HEK293 (cell line): ENCODE measurements at regions not wholly inside any gene's neighbourhood (a gene's known extent, or its start where the extent isn't known, plus 50 kb on each side); places are given as distances from the start of the nearest gene placed in this dataset.

ENCODE experiments used
- CTCF ChIP-seq: fragments of 450-650 bp; formaldehyde crosslinking; IDR thresholded peaks from 2 replicates; pipeline ENCODE4 v1.5.1; 2016; ENCODE audit warnings: missing biosample characterization, missing genetic modification characterization
- REST ChIP-seq: fragments of 450-650 bp; formaldehyde crosslinking; IDR thresholded peaks from 2 replicates; pipeline ENCODE4 v1.5.1; 2016; ENCODE audit warnings: missing biosample characterization, missing genetic modification characterization
- SCRT1 ChIP-seq: fragments of 450-650 bp; formaldehyde crosslinking; IDR thresholded peaks from 2 replicates; pipeline ENCODE4 v1.5.1; 2016; ENCODE audit warnings: missing biosample characterization, missing genetic modification characterization, borderline replicate concordance
- SP2 ChIP-seq: fragments of 450-650 bp; formaldehyde crosslinking; IDR thresholded peaks from 2 replicates; pipeline ENCODE4 v1.5.1; 2016; ENCODE audit warnings: missing biosample characterization, missing genetic modification characterization
- ZBTB44 ChIP-seq: fragments of 450-650 bp; IDR thresholded peaks from 2 replicates; pipeline ENCODE4 v1.5.1; 2018; ENCODE audit warnings: missing biosample characterization, mild to moderate bottlenecking, missing genetic modification characterization
- ZBTB7A ChIP-seq: fragments of 450-650 bp; formaldehyde crosslinking; IDR thresholded peaks from 2 replicates; pipeline ENCODE4 v1.5.1; 2016; ENCODE audit warnings: low read depth, missing biosample characterization, missing genetic modification characterization
- ZFP37 ChIP-seq: fragments of 450-650 bp; formaldehyde crosslinking; IDR thresholded peaks from 2 replicates; pipeline ENCODE4 v1.5.1; 2016; ENCODE audit warnings: missing biosample characterization, missing genetic modification characterization
- ZNF121 ChIP-seq: fragments of 450-650 bp; formaldehyde crosslinking; IDR thresholded peaks from 2 replicates; pipeline ENCODE4 v1.5.1; 2016; ENCODE audit warnings: missing biosample characterization, missing genetic modification characterization
- ZNF626 ChIP-seq: fragments of 450-650 bp; sonication (Bioruptor Pico); formaldehyde crosslinking; IDR thresholded peaks from 2 replicates; pipeline ENCODE4 v1.5.1; 2018; ENCODE audit warnings: missing biosample characterization, missing genetic modification characterization, inconsistent platforms
- ZNF629 ChIP-seq: fragments of 450-650 bp; formaldehyde crosslinking; IDR thresholded peaks from 2 replicates; pipeline ENCODE4 v1.5.1; 2017; ENCODE audit warnings: missing biosample characterization, missing genetic modification characterization
- ZNF704 ChIP-seq: fragments of 450-650 bp; formaldehyde crosslinking; IDR thresholded peaks from 2 replicates; pipeline ENCODE4 v1.5.1; 2016; ENCODE audit warnings: missing biosample characterization, missing genetic modification characterization
- ZNF76 ChIP-seq: fragments of 450-650 bp; formaldehyde crosslinking; IDR thresholded peaks from 2 replicates; pipeline ENCODE4; 2016; ENCODE audit warnings: low read depth, missing biosample characterization, missing genetic modification characterization, borderline replicate concordance
- ZNF776 ChIP-seq: fragments of 450-650 bp; formaldehyde crosslinking; IDR thresholded peaks from 2 replicates; pipeline ENCODE4 v1.5.0; 2017; ENCODE audit warnings: missing biosample characterization, missing genetic modification characterization, borderline replicate concordance

- TF ChIP-seq ZNF76 (tag by site-specific recombination) (no peak), SP2 (tag by site-specific recombination) (no peak), ZNF776 (no peak), ZNF704 (tag by site-specific recombination) (no peak), CTCF (tag by site-specific recombination) (no peak), ZNF121 (no peak), ZNF629 (tag by site-specific recombination) (no peak), ZBTB7A (tag by site-specific recombination) (no peak), REST (tag by site-specific recombination) (no peak), ZFP37 (tag by site-specific recombination) (no peak), ZBTB44 (no peak), SCRT1 (tag by site-specific recombination) (no peak), ZNF626 (no peak)
Observed at GRCh38 chr10:83931669-83932068, 207.6 kb upstream of the GHITM start.
